Endothelial cell of umbilical vein (primary cell): ENCODE measurements at regions not wholly inside any gene's neighbourhood (a gene's known extent, or its start where the extent isn't known, plus 50 kb on each side); places are given as distances from the start of the nearest gene placed in this dataset.

Experiments
- BruUV-seq: library from RNA; stranded (reverse); fragments of 400-500 nt; replicated peaks from 2 replicates; lab custom pipeline; 2021; lab: Mats Ljungman, UMichigan
- CTCF ChIA-PET: fragments of 300-600, 350-600 bp; sonication (Branson Sonifier 250); formaldehyde crosslinking; loops from one replicate; lab custom pipeline; 2021; ENCODE audit warnings: antibody characterized with exemption, inconsistent platforms; lab: Charles Lee
- POLR2A ChIA-PET: fragments of 300-600, 350-600 bp; sonication (Branson Sonifier 250); formaldehyde crosslinking; loops from one replicate; lab custom pipeline; 2021; ENCODE audit warnings: antibody characterized with exemption, inconsistent platforms; lab: Charles Lee
- DNase-seq: peaks from one replicate; pipeline ENCODE4 v3.0.0-alpha.2; 2011; ENCODE audit warnings: low read depth, low spot score
- FAIRE-seq: peaks from 2 replicates; lab custom pipeline; 2011; peaks lifted over from hg19 to GRCh38; lab: Jason Lieb, UNC
- H2AFZ ChIP-seq: 2 replicates; pipeline ENCODE4 v1.6.0; 2012; ENCODE audit warnings: low read depth, low read length, control low read depth, inconsistent platforms
- H3K27ac ChIP-seq: 2 replicates; pipeline ENCODE4 v1.5.1; 2011; ENCODE audit warnings: low read depth, mild to moderate bottlenecking, control low read depth, low read length, moderate library complexity; ENCODE audit not compliant: insufficient read depth
- H3K27me3 ChIP-seq, 2 experiments: 2 replicates each; pipeline versions ENCODE4 v1.6.0 to v1.6.1; 2011; ENCODE audit warnings: low read length in 2 of 2, mixed read lengths in 1 of 2; ENCODE audit not compliant: control insufficient read depth in 2 of 2, insufficient read depth in 2 of 2
- H3K36me3 ChIP-seq, 2 experiments: 2 replicates in 1 of 2; 3 replicates in 1 of 2; pipeline ENCODE4 v1.5.1; 2011; ENCODE audit warnings: low read length in 2 of 2, mild to moderate bottlenecking in 1 of 2, moderate library complexity in 1 of 2; ENCODE audit not compliant: control insufficient read depth in 2 of 2, insufficient read depth in 2 of 2; ENCODE audit errors: extremely low read depth in 1 of 2
- H3K4me1 ChIP-seq: 3 replicates; pipeline ENCODE4 v1.5.1; 2011; ENCODE audit warnings: mild to moderate bottlenecking, low read length; ENCODE audit not compliant: control insufficient read depth, insufficient read depth; ENCODE audit errors: extremely low read depth
- H3K4me2 ChIP-seq: 2 replicates; pipeline ENCODE4 v1.6.1; 2011; ENCODE audit warnings: low read length, control low read depth, mixed read lengths; ENCODE audit not compliant: insufficient read depth
- H3K4me3 ChIP-seq, 3 experiments: fragments of 200-600 bp in 1 of 3; sonication (generic), shearing (Covaris generic) in 1 of 3; replicated peaks in 1 of 3; 2 replicates each; pipeline ENCODE4 v1.5.1; 2011 to 2016; ENCODE audit warnings: control low read depth in 3 of 3, low read length in 3 of 3, mild to moderate bottlenecking in 2 of 3, inconsistent platforms in 1 of 3, low read depth in 1 of 3, moderate library complexity in 1 of 3; ENCODE audit not compliant: insufficient read depth in 1 of 3
- H3K79me2 ChIP-seq: 2 replicates; pipeline ENCODE4 v1.6.0; 2012; ENCODE audit warnings: low read length, inconsistent platforms; ENCODE audit not compliant: control insufficient read depth, insufficient read depth
- H3K9ac ChIP-seq: replicated peaks from 2 replicates; pipeline ENCODE3; 2011; ENCODE audit warnings: low read length, control low read depth; ENCODE audit not compliant: insufficient read depth; ENCODE audit errors: extremely low read depth
- H3K9me1 ChIP-seq: replicated peaks from 3 replicates; pipeline ENCODE4 v1.6.0; 2011; ENCODE audit warnings: mild to moderate bottlenecking, low read length; ENCODE audit not compliant: control insufficient read depth, insufficient read depth; ENCODE audit errors: extremely low read depth
- H3K9me3 ChIP-seq: replicated peaks from 2 replicates; pipeline ENCODE4 v1.5.1; 2012; ENCODE audit warnings: low read length, inconsistent platforms; ENCODE audit not compliant: control insufficient read depth, insufficient read depth
- H4K20me1 ChIP-seq: replicated peaks from 2 replicates; pipeline ENCODE3; 2011; ENCODE audit warnings: mild to moderate bottlenecking, low read length; ENCODE audit not compliant: control insufficient read depth, insufficient read depth; ENCODE audit errors: extremely low read depth
- EZH2 ChIP-seq: IDR thresholded peaks from 2 replicates; pipeline ENCODE4 v1.6.1; 2012; ENCODE audit warnings: borderline replicate concordance, low read depth, mild to moderate bottlenecking, moderate library complexity, low read length, inconsistent platforms; ENCODE audit not compliant: severe bottlenecking
- FOS ChIP-seq: IDR thresholded peaks from 2 replicates; pipeline ENCODE4 v1.6.1; 2011; ENCODE audit warnings: mild to moderate bottlenecking, low read length, moderate library complexity, borderline replicate concordance; ENCODE audit not compliant: insufficient read depth
- GATA2 ChIP-seq: IDR thresholded peaks from 2 replicates; pipeline ENCODE4 v1.7.0; 2011; ENCODE audit warnings: low read depth, mild to moderate bottlenecking, moderate library complexity, mixed read lengths, low read length; ENCODE audit not compliant: insufficient read length, insufficient read depth
- JUN ChIP-seq: IDR thresholded peaks from 2 replicates; pipeline ENCODE4 v1.6.1; 2011; ENCODE audit warnings: borderline replicate concordance, low read depth; ENCODE audit not compliant: insufficient read length, insufficient read depth
- MAX ChIP-seq: IDR thresholded peaks from 2 replicates; pipeline ENCODE4 v1.6.1; 2011; ENCODE audit not compliant: insufficient read depth, insufficient read length
- MYC ChIP-seq: IDR thresholded peaks from one replicate; pipeline ENCODE4 v1.6.1; 2011; ENCODE audit warnings: mild to moderate bottlenecking, low read depth, low read length
- POLR2A ChIP-seq: IDR thresholded peaks from 2 replicates; pipeline ENCODE4 v1.6.1; 2012; ENCODE audit warnings: low read depth, mild to moderate bottlenecking, control low read depth, low read length
- POLR2AphosphoS5 ChIP-seq: IDR thresholded peaks from 2 replicates; pipeline ENCODE4 v1.6.1; 2012; ENCODE audit warnings: low read depth, mild to moderate bottlenecking, control low read depth, low read length, moderate library complexity; ENCODE audit not compliant: insufficient read depth
- dilution Hi-C: fragments of 300-500 bp; cut with MboI; formaldehyde crosslinking; loops from one replicate; pipeline ENCODE4 v1.15.0; 2019; ENCODE audit warnings: low sequenced_read_pairs; ENCODE audit not compliant: extremely low pct_ligation_motif_present
- intact Hi-C: fragments of 100-400 bp; cut with micrococcal nuclease; formaldehyde crosslinking; loops from one replicate; pipeline ENCODE4 v1.10.0; 2022
- TF ChIP-seq, protein P1 (sequence below), 2 donors: IDR thresholded peaks; 1 replicate in 1 of 2; 2 replicates in 1 of 2; pipeline ENCODE4 v1.5.1; 2011; ENCODE audit warnings: low read length in 2 of 2, mild to moderate bottlenecking in 2 of 2, moderate library complexity in 2 of 2, control low read depth in 1 of 2, inconsistent platforms in 1 of 2, low read depth in 1 of 2; ENCODE audit not compliant: insufficient read depth in 1 of 2; ENCODE audit errors: extremely low read depth in 1 of 2

- dilution Hi-C loops (no loop called here), intact Hi-C loops (no loop called here)
- DNase-seq (no peak), FAIRE-seq (no peak)
- Histone ChIP-seq H3K4me3 (no peak overlapping the region), H3K27me3 (no peaks in the 10 kb centered on the region), H3K36me3 (no peaks in the 10 kb centered on the region), H3K4me1 (no peaks in the 10 kb centered on the region), H3K4me2 (no peak overlapping the region), H3K27ac (no peak overlapping the region), H3K9me1 (no peaks in the 10 kb centered on the region), H4K20me1 (no peaks in the 10 kb centered on the region), H2AFZ (no peak overlapping the region), H3K9ac (no peak overlapping the region), H3K9me3 (no peaks in the 10 kb centered on the region), H3K79me2 (no peaks in the 10 kb centered on the region)
- ChIA-PET CTCF (no interaction called here), POLR2A (no interaction called here)
- TF ChIP-seq POLR2AphosphoS5 (no peak), FOS (no peak), EZH2 (no peak), GATA2 (no peak), POLR2A (no peak), MYC (no peak), MAX (no peak), JUN (no peak)
- TF ChIP-seq, protein P1, sequence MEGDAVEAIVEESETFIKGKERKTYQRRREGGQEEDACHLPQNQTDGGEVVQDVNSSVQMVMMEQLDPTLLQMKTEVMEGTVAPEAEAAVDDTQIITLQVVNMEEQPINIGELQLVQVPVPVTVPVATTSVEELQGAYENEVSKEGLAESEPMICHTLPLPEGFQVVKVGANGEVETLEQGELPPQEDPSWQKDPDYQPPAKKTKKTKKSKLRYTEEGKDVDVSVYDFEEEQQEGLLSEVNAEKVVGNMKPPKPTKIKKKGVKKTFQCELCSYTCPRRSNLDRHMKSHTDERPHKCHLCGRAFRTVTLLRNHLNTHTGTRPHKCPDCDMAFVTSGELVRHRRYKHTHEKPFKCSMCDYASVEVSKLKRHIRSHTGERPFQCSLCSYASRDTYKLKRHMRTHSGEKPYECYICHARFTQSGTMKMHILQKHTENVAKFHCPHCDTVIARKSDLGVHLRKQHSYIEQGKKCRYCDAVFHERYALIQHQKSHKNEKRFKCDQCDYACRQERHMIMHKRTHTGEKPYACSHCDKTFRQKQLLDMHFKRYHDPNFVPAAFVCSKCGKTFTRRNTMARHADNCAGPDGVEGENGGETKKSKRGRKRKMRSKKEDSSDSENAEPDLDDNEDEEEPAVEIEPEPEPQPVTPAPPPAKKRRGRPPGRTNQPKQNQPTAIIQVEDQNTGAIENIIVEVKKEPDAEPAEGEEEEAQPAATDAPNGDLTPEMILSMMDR (IDR thresholded peaks at IDR 0.05; ENCODE audit: extremely low read depth in 1 of 2, insufficient read depth in 1 of 2, low read depth in 1 of 2, low read length in 2 of 2): no peak
- BruUV-seq: no TSS peak
Measured at GRCh38 chr3:107112356-107112755, 264.9 kb upstream of the CCDC54 start.
